Central memory CD8-positive, alpha-beta T cell (primary cell): ENCODE measurements at regions not wholly inside any gene's neighbourhood (a gene's known extent, or its start where the extent isn't known, plus 50 kb on each side); places are given as distances from the start of the nearest gene placed in this dataset.
"Not testable (repeated sequence)": the region's sequence is repeated elsewhere in the genome, so short reads cannot be mapped to it uniquely, and the experiment has no call there.

ENCODE experiments used
- ATAC-seq: fragments of 150-1000 bp; cut with Tn5 transposase; replicated peaks from 2 replicates; pipeline ENCODE4 v1.10.0; 2022; ENCODE audit warnings: mild to moderate bottlenecking, moderate FRiP score, moderate number of reproducible peaks; ENCODE audit not compliant: poor library complexity, severe bottlenecking; ENCODE audit errors: extremely low read depth
- DNase-seq, 2 donors: peaks; one replicate each; pipeline ENCODE4 v3.0.0; 2021; ENCODE audit warnings: low spot score in 2 of 2
- H3K27ac Mint-ChIP-seq: one replicate; pipeline ENCODE4 v1.8.0; 2022; ENCODE audit warnings: low read depth, mild to moderate bottlenecking, moderate library complexity, mixed read lengths
- H3K27me3 Mint-ChIP-seq: one replicate; pipeline ENCODE4 v1.8.0; 2022; ENCODE audit warnings: mixed read lengths
- H3K36me3 Mint-ChIP-seq: one replicate; pipeline ENCODE4 v1.8.0; 2022; ENCODE audit warnings: mild to moderate bottlenecking, moderate library complexity, mixed read lengths; ENCODE audit not compliant: insufficient read depth
- H3K4me1 Mint-ChIP-seq: one replicate; pipeline ENCODE4 v1.8.0; 2022; ENCODE audit warnings: mixed read lengths
- H3K4me3 Mint-ChIP-seq: one replicate; pipeline ENCODE4 v1.8.0; 2022; ENCODE audit warnings: mild to moderate bottlenecking, moderate library complexity, mixed read lengths
- H3K9me3 Mint-ChIP-seq: one replicate; pipeline ENCODE4 v1.8.0; 2022; ENCODE audit warnings: mixed read lengths

GRCh38 chr3:178967177-178967532, 104.5 kb downstream of the ZMAT3 start:
- Mint-ChIP-seq H3K4me1 (no peaks in the 10 kb centered on the region), H3K27me3 (no peaks in the 10 kb centered on the region), H3K4me3 (no peak overlapping the region), H3K9me3 (no peaks in the 10 kb centered on the region), H3K36me3 (no peaks in the 10 kb centered on the region), H3K27ac (peak overlapping the region; percentile 49)
- ATAC-seq, result no peak
- DNase-seq, result no peak

DNA sequence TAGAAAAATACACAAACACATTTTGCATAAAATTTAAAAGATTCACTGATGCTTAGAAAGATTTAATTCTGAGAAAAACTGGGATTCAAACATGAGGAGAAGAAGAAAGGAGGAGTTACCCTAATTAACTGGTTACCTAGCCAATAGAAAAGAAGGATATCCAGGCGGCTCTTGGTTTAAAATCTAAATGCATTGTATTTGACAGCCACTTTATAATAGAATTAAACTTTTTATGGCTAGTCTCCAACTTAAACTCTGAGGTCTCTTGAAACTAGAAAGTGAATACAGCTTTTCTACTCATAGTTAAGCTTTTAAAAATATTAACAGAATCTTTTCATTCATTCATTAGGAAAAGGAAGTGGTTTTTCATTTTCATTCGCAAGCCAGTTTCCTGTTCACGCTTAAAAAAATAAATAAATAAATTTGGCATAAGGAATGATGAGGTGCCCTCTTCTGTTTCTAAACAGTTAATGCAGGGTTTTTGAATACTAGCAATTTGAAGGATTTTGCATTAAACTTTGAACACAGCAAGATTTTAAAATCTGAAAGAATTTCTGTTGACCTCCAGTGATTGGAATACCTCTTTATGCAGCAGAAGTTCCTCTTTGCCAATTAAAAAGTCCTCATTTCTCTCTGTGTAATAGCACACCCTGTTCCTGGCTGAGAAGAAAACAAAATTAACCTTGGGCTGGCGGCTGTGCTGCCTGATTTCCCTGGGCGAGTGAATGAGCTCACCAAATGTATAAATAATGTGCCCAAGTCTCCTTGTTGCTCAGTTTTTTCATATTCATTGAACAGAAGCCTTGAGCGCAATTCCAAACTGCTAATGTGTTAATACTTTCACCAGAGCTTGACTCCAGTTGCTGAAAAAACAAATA, 105.1 kb downstream of the ZMAT3 start:
- DNase-seq (no peak), ATAC-seq (no peak)
- Mint-ChIP-seq H3K9me3 (no peaks in the 10 kb centered on the region), H3K36me3 (no peaks in the 10 kb centered on the region), H3K27me3 (no peaks in the 10 kb centered on the region), H3K4me1 (no peaks in the 10 kb centered on the region), H3K27ac (no peak overlapping the region), H3K4me3 (no peak overlapping the region)

DNA sequence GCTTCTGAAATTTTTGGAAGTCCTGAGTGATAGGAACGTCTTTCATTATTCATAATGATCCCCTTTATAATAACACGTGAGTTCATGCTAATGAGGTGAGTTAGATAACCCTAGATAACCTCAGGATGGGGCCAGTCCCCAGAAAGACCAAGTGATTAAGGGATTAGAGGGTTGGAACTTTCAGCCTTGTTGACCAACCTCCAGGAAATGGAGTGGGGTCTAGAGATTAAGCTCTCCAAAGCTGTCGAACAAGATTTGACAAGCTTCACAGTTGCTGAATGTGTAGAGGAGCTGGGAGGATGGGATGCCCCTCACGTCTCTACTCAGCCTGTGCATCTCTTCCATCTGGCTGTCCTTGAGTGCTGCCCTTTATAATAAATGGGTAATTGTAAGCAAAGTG, 107.1 kb downstream of the ZMAT3 start:
- no peak overlapping the region for H3K4me3 Mint-ChIP-seq
- H3K36me3 Mint-ChIP-seq, result no peaks in the 10 kb centered on the region
- H3K9me3 Mint-ChIP-seq, result no peaks in the 10 kb centered on the region
- DNase-seq (no peak), ATAC-seq (no peak)
- H3K27ac Mint-ChIP-seq, result no peak overlapping the region
- H3K27me3 Mint-ChIP-seq, result no peaks in the 10 kb centered on the region
- H3K4me1 Mint-ChIP-seq, result no peaks in the 10 kb centered on the region

DNA sequence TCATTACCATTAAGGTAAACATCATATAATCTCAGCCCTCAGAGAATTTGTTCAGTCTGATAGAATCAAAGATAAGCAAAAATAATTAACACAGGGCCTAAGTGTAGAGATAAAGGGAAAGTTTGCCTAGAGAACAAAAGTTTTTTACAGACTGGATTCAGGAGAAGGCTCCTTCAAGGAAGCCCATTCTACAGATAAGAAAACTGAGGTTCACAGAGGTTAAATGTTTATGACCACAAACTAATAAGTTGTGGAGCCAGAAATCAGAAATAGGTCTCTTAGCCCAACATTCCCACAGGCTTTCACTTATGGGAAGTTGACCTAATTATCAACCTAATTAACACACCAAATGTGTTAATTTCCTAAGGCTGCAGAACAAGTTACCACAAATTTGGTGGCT, 110.7 kb downstream of the ZMAT3 start:
- no peaks in the 10 kb centered on the region for H3K36me3 Mint-ChIP-seq
- no peaks in the 10 kb centered on the region for H3K4me1 Mint-ChIP-seq
- no peaks in the 10 kb centered on the region for H3K9me3 Mint-ChIP-seq
- H3K4me3 Mint-ChIP-seq, result no peak overlapping the region
- DNase-seq, result no peak
- ATAC-seq, result no peak
- no peak overlapping the region for H3K27ac Mint-ChIP-seq
- no peaks in the 10 kb centered on the region for H3K27me3 Mint-ChIP-seq

DNA sequence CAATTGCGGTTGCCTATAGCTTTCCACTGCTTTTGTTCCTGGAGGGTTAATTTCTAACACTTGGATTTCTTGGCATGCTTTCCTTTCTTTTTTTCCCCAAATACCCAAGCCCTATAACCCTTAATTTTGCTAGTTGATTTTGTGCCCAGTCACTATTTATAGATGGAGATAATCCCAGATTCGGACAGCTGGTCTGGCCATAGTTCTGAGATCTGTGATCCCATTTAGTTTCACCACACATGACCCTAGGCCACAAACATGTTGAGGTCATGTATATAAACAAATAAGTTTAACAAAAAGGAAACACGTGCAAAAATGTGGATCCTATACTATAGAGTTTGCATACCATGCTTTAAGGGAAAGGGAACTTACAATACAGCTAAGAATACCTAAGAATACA, 111.4 kb downstream of the ZMAT3 start:
- no peaks in the 10 kb centered on the region for H3K36me3 Mint-ChIP-seq
- H3K27ac Mint-ChIP-seq, result no peak overlapping the region
- no peak overlapping the region for H3K4me3 Mint-ChIP-seq
- H3K27me3 Mint-ChIP-seq, result no peaks in the 10 kb centered on the region
- H3K9me3 Mint-ChIP-seq, result no peaks in the 10 kb centered on the region
- H3K4me1 Mint-ChIP-seq, result no peaks in the 10 kb centered on the region
- no peak for ATAC-seq
- no peak for DNase-seq

DNA sequence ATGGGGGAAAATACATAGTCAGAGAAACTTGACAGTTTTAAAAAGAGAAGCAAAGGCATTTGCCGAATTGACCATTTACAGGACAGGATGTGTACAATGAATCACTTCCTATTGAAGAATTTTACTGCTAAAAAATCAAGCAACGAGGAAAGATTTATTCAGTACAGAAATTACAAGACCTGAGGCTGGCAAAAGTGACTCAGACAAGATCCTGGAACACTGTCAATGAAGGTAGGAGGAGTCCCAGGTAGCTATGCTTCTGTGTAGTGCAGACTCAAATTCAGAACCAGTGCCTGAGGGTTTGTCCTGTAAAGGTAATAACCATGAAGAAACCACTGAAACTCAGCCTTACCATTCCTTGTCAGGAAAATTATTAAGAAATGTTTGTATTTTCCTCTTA, 120.9 kb downstream of the ZMAT3 start:
- Mint-ChIP-seq H3K27ac (no peak overlapping the region), H3K4me1 (no peaks in the 10 kb centered on the region), H3K27me3 (no peaks in the 10 kb centered on the region), H3K36me3 (no peaks in the 10 kb centered on the region), H3K4me3 (no peak overlapping the region), H3K9me3 (peaks cover 12% of the 10 kb centered on the region)
- no peak for ATAC-seq
- no peak for DNase-seq

GRCh38 chr3:178949896-178950295, 121.7 kb downstream of the ZMAT3 start:
- peaks cover 17% of the 10 kb centered on the region for H3K9me3 Mint-ChIP-seq
- no peaks in the 10 kb centered on the region for H3K36me3 Mint-ChIP-seq
- no peaks in the 10 kb centered on the region for H3K4me1 Mint-ChIP-seq
- DNase-seq, result no peak
- no peak overlapping the region for H3K27ac Mint-ChIP-seq
- no peak overlapping the region for H3K4me3 Mint-ChIP-seq
- H3K27me3 Mint-ChIP-seq, result no peaks in the 10 kb centered on the region
- no peak for ATAC-seq

- Mint-ChIP-seq H3K9me3 (peaks cover 20% of the 10 kb centered on the region), H3K4me1 (no peaks in the 10 kb centered on the region), H3K27me3 (no peaks in the 10 kb centered on the region), H3K27ac (no peak overlapping the region), H3K4me3 (no peak overlapping the region), H3K36me3 (no peaks in the 10 kb centered on the region)
- ATAC-seq (no peak), DNase-seq (no peak)
These were observed 123.1 kb downstream of the ZMAT3 start for GRCh38 chr3:178948546-178948945.

DNA sequence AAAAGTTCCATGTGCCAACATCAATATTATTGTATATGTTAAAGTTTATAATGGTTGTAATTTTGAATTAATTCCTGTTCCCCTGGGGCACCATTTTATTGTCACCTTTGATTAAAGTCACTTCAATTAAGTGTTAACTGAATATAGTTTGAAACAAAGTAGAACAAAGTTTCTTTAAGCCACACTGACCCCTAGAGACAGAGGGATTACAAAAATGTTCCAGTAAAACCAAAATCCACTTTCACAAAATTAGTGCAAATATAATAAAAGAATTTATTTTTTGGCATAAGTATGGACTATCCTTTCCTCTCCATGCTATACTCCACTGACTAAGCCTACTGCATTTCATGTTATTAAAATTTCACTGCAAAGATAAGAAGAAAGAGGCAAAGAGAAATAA, 123.9 kb downstream of the ZMAT3 start:
- ATAC-seq, result no peak
- Mint-ChIP-seq H3K27ac (no peak overlapping the region), H3K27me3 (no peaks in the 10 kb centered on the region), H3K36me3 (no peaks in the 10 kb centered on the region), H3K4me1 (no peaks in the 10 kb centered on the region), H3K9me3 (peaks cover 26% of the 10 kb centered on the region), H3K4me3 (no peak overlapping the region)
- DNase-seq, result no peak

- peaks cover 20% of the 10 kb centered on the region for H3K9me3 Mint-ChIP-seq
- H3K27ac Mint-ChIP-seq, H3K4me1 Mint-ChIP-seq, H3K27me3 Mint-ChIP-seq, H3K36me3 Mint-ChIP-seq, ATAC-seq, H3K4me3 Mint-ChIP-seq, DNase-seq: not testable (repeated sequence)
These were observed 129.3 kb downstream of the ZMAT3 start for GRCh38 chr3:178942261-178942660.

DNA sequence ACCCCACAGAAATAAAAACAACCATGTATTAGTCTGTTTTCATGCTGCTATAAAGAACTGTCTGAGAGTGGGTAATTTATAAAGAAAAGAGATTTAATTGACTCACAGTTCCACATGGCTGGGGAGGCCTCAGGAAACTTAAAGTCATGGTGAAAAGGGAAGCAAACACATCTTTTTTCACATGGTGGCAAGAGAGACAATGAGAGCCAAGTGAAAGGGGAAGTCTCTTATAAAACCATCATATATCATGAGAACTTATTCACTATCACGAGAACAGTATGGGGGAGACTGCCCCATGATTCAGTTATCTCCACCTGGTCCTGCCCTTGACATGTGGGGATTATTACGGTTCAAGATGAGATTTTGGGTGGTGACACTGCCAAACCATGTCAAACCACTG, 141.5 kb downstream of the ZMAT3 start:
- ATAC-seq, result no peak
- no peaks in the 10 kb centered on the region for H3K4me1 Mint-ChIP-seq
- no peak for DNase-seq
- H3K36me3 Mint-ChIP-seq, result peaks cover 1% of the 10 kb centered on the region
- no peak overlapping the region for H3K27ac Mint-ChIP-seq
- H3K9me3 Mint-ChIP-seq, result peaks cover 41% of the 10 kb centered on the region
- H3K27me3 Mint-ChIP-seq, result no peaks in the 10 kb centered on the region
- no peak overlapping the region for H3K4me3 Mint-ChIP-seq

- peaks cover 30% of the 10 kb centered on the region for H3K9me3 Mint-ChIP-seq
- no peak for ATAC-seq
These were observed 155.4 kb downstream of the ZMAT3 start for GRCh38 chr3:178916223-178916622.

DNA sequence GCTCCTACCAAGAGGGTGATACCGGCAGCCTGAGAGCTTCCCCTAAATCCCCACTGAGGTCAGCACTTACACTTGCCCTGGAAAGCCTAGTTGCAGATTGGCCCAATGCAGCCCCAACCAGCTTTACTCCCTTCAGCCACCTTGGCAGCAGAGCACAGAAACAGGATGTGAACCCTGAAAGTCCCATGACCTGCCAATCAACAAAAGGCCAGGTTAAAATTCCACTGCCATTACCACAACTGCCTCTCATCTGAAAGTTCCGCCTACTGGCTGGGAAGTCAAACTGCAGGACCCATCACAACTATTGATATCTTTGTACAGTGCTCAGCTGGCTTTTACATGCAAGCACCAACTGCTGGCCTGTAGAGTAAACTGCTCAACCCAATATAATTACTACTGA, 156.2 kb downstream of the ZMAT3 start:
- no peak overlapping the region for H3K27ac Mint-ChIP-seq

More at GRCh38 chr3:178916223-178916622, 155.4 kb downstream of the ZMAT3 start:
- H3K27ac Mint-ChIP-seq, result no peak overlapping the region
- no peak overlapping the region for H3K4me3 Mint-ChIP-seq
- DNase-seq, result no peak
- H3K36me3 Mint-ChIP-seq, result no peaks in the 10 kb centered on the region
- no peaks in the 10 kb centered on the region for H3K4me1 Mint-ChIP-seq
- H3K27me3 Mint-ChIP-seq, result no peaks in the 10 kb centered on the region

More for the DNA sequence above, 156.2 kb downstream of the ZMAT3 start:
- no peak for DNase-seq
- peaks cover 1% of the 10 kb centered on the region for H3K36me3 Mint-ChIP-seq
- H3K4me1 Mint-ChIP-seq, result no peaks in the 10 kb centered on the region
- no peak overlapping the region for H3K4me3 Mint-ChIP-seq
- no peak for ATAC-seq
- H3K9me3 Mint-ChIP-seq, result peaks cover 30% of the 10 kb centered on the region
- H3K27me3 Mint-ChIP-seq, result no peaks in the 10 kb centered on the region
